ENCODE measurements at regions not wholly inside any gene's neighbourhood (a gene's known extent, or its start where the extent isn't known, plus 50 kb on each side); places are given as distances from the start of the nearest gene placed in this dataset.

GRCh38 chr15:94162939-94163338, 68.4 kb upstream of the MCTP2 start:
- H3K27ac ChIP-seq, result no peak overlapping the region
- no peaks in the 10 kb centered on the region for H3K27me3 ChIP-seq (replicated peaks)
- H3K36me3 ChIP-seq (replicated peaks), result no peaks in the 10 kb centered on the region
- in situ Hi-C loops (cut with HindIII; ENCODE audit: low pct_ligation_motif_present, low sequenced_read_pairs), result no loop called here
- TF ChIP-seq, protein P1, sequence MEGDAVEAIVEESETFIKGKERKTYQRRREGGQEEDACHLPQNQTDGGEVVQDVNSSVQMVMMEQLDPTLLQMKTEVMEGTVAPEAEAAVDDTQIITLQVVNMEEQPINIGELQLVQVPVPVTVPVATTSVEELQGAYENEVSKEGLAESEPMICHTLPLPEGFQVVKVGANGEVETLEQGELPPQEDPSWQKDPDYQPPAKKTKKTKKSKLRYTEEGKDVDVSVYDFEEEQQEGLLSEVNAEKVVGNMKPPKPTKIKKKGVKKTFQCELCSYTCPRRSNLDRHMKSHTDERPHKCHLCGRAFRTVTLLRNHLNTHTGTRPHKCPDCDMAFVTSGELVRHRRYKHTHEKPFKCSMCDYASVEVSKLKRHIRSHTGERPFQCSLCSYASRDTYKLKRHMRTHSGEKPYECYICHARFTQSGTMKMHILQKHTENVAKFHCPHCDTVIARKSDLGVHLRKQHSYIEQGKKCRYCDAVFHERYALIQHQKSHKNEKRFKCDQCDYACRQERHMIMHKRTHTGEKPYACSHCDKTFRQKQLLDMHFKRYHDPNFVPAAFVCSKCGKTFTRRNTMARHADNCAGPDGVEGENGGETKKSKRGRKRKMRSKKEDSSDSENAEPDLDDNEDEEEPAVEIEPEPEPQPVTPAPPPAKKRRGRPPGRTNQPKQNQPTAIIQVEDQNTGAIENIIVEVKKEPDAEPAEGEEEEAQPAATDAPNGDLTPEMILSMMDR (IDR thresholded peaks at IDR 0.05; ENCODE audit: low read depth, low read length, missing control alignments), result no peak
- no peak overlapping the region for H3K4me3 ChIP-seq (ENCODE audit: low read depth, low read length)
- DNase-seq, result no peak

GRCh38 chr15:94154255-94154654, 77.1 kb upstream of the MCTP2 start:
- TF ChIP-seq, protein P1 (IDR thresholded peaks at IDR 0.05; ENCODE audit: low read depth, low read length, missing control alignments), result no peak
- in situ Hi-C loops (cut with HindIII; ENCODE audit: low pct_ligation_motif_present, low sequenced_read_pairs), result no loop called here
- no peak for DNase-seq
- Histone ChIP-seq H3K27ac (no peak overlapping the region), H3K4me3 (ENCODE audit: low read depth, low read length) (no peak overlapping the region), H3K27me3 (replicated peaks) (no peaks in the 10 kb centered on the region), H3K36me3 (replicated peaks) (no peaks in the 10 kb centered on the region)

- no peak for DNase-seq
- Histone ChIP-seq H3K27ac (no peak overlapping the region), H3K36me3 (replicated peaks) (no peaks in the 10 kb centered on the region), H3K27me3 (replicated peaks) (no peaks in the 10 kb centered on the region), H3K4me3 (ENCODE audit: low read depth, low read length) (no peak overlapping the region)
- in situ Hi-C loops (cut with HindIII; ENCODE audit: low pct_ligation_motif_present, low sequenced_read_pairs), result no loop called here
- TF ChIP-seq, protein P1 (IDR thresholded peaks at IDR 0.05; ENCODE audit: low read depth, low read length, missing control alignments), result no peak
These were observed 86.3 kb upstream of the MCTP2 start for GRCh38 chr15:94145046-94145445.

- no peaks in the 10 kb centered on the region for H3K27me3 ChIP-seq (replicated peaks)
- DNase-seq, result no peak
- TF ChIP-seq, protein P1 (IDR thresholded peaks at IDR 0.05; ENCODE audit: low read depth, low read length, missing control alignments), result no peak
- no peaks in the 10 kb centered on the region for H3K36me3 ChIP-seq (replicated peaks)
- no peak overlapping the region for H3K4me3 ChIP-seq (ENCODE audit: low read depth, low read length)
- H3K27ac ChIP-seq, result no peak overlapping the region
- in situ Hi-C loops (cut with HindIII; ENCODE audit: low pct_ligation_motif_present, low sequenced_read_pairs), result no loop called here
These were observed 89.6 kb upstream of the MCTP2 start for GRCh38 chr15:94141802-94142201.

- Histone ChIP-seq H3K27ac (no peak overlapping the region), H3K4me3 (ENCODE audit: low read depth, low read length) (no peak overlapping the region), H3K36me3 (replicated peaks) (no peaks in the 10 kb centered on the region), H3K27me3 (replicated peaks) (no peaks in the 10 kb centered on the region)
- TF ChIP-seq, protein P1 (IDR thresholded peaks at IDR 0.05; ENCODE audit: low read depth, low read length, missing control alignments), result no peak
- DNase-seq, result no peak
- in situ Hi-C loops (cut with HindIII; ENCODE audit: low pct_ligation_motif_present, low sequenced_read_pairs), result no loop called here
These were observed 95.7 kb upstream of the MCTP2 start for GRCh38 chr15:94135486-94136147.

DNA sequence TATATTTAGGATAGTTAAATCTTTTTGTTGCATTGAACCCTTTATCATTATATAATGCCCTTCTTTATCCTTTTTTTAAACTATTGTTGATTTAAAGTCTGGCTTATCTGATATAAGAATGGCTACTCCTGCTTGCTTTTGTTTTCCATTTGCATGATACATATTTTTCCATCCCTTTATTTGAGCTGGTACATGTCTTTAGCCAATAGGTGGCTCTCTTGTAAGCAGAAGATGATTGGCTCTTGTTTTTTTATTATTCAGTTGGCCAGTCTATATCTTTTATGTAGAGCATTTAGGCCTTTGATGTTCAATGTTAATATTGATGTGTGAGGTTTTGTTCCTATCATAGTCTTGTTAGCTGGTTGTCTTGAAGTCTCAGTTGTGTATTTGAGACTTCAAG, 99.5 kb upstream of the MCTP2 start:
- in situ Hi-C loops (cut with HindIII; ENCODE audit: low pct_ligation_motif_present, low sequenced_read_pairs), result no loop called here
- DNase-seq, result no peak
- TF ChIP-seq, protein P1 (IDR thresholded peaks at IDR 0.05; ENCODE audit: low read depth, low read length, missing control alignments), result no peak
- Histone ChIP-seq H3K27ac (no peak overlapping the region), H3K4me3 (ENCODE audit: low read depth, low read length) (no peak overlapping the region), H3K36me3 (replicated peaks) (no peaks in the 10 kb centered on the region), H3K27me3 (replicated peaks) (no peaks in the 10 kb centered on the region)

Data from brain microvascular endothelial cell (primary cell).